CD14-positive monocyte (primary cell): ENCODE measurements at regions not wholly inside any gene's neighbourhood (a gene's known extent, or its start where the extent isn't known, plus 50 kb on each side); places are given as distances from the start of the nearest gene placed in this dataset.

ENCODE experiments used
- DNase-seq, 3 donors: peaks; one replicate each; pipeline ENCODE4 v3.0.0-alpha.2; 2011 to 2022
- H2AFZ ChIP-seq: 2 replicates; pipeline ENCODE4 v1.6.0; 2012; ENCODE audit warnings: mild to moderate bottlenecking, low read depth, low read length, inconsistent platforms; ENCODE audit not compliant: insufficient read depth, poor library complexity, severe bottlenecking
- H3K27ac ChIP-seq, 2 donors: 1 replicate in 1 of 2; 2 replicates in 1 of 2; pipeline ENCODE4 v1.5.1; 2012 to 2013; ENCODE audit warnings: low read length in 2 of 2, control low read depth in 1 of 2, inconsistent platforms in 1 of 2, low read depth in 1 of 2, mild to moderate bottlenecking in 1 of 2
- H3K27me3 ChIP-seq, 2 donors: one replicate each; pipeline versions ENCODE4 v1.6.0 to v1.6.1; 2011 to 2013; ENCODE audit warnings: low read length in 2 of 2; ENCODE audit not compliant: control insufficient read depth in 2 of 2, insufficient read depth in 2 of 2
- H3K36me3 ChIP-seq, 2 donors: replicated peaks in 1 of 2; 1 replicate in 1 of 2; 2 replicates in 1 of 2; pipeline versions ENCODE4 v1.5.1 to v1.6.1; 2012 to 2013; ENCODE audit warnings: low read length in 2 of 2, control low read depth in 1 of 2, inconsistent platforms in 1 of 2, mild to moderate bottlenecking in 1 of 2; ENCODE audit not compliant: insufficient read depth in 2 of 2, control insufficient read depth in 1 of 2
- H3K4me1 ChIP-seq, 2 donors: 1 replicate in 1 of 2; 2 replicates in 1 of 2; pipeline versions ENCODE4 v1.5.1 to v1.6.1; 2012 to 2013; ENCODE audit warnings: low read length in 2 of 2, control low read depth in 1 of 2, inconsistent platforms in 1 of 2, mild to moderate bottlenecking in 1 of 2, moderate library complexity in 1 of 2; ENCODE audit not compliant: insufficient read depth in 2 of 2, control insufficient read depth in 1 of 2
- H3K4me2 ChIP-seq: replicated peaks from 2 replicates; pipeline ENCODE3; 2012; ENCODE audit warnings: low read length, moderate library complexity, mild to moderate bottlenecking; ENCODE audit not compliant: poor library complexity, severe bottlenecking; ENCODE audit errors: extremely low read depth
- H3K4me3 ChIP-seq, 3 experiments: fragments of 200-600 bp in 1 of 3; sonication (generic) in 1 of 3; replicated peaks in 1 of 3; 1 replicate in 2 of 3; 2 replicates in 1 of 3; pipeline ENCODE4 v1.5.1; 2011 to 2013; ENCODE audit warnings: low read length in 3 of 3, mild to moderate bottlenecking in 3 of 3, control low read depth in 2 of 3, low read depth in 2 of 3, inconsistent platforms in 1 of 3, moderate library complexity in 1 of 3
- H3K79me2 ChIP-seq: 2 replicates; pipeline ENCODE4 v1.6.0; 2012; ENCODE audit warnings: mild to moderate bottlenecking, control low read depth, inconsistent platforms, low read length, moderate library complexity; ENCODE audit not compliant: insufficient read depth
- H3K9ac ChIP-seq: 2 replicates; pipeline ENCODE4 v1.6.0; 2017; ENCODE audit warnings: low read length, mild to moderate bottlenecking; ENCODE audit not compliant: insufficient read depth, poor library complexity, severe bottlenecking
- H3K9me3 ChIP-seq, 2 donors: replicated peaks in 1 of 2; 1 replicate in 1 of 2; 2 replicates in 1 of 2; pipeline versions ENCODE4 v1.5.1 to v1.6.1; 2012 to 2013; ENCODE audit warnings: low read length in 2 of 2, control low read depth in 1 of 2; ENCODE audit not compliant: control insufficient read depth in 1 of 2, insufficient read depth in 1 of 2
- H4K20me1 ChIP-seq: 2 replicates; pipeline ENCODE4 v1.6.0; 2012; ENCODE audit warnings: mild to moderate bottlenecking, low read length, control low read depth, moderate library complexity; ENCODE audit not compliant: insufficient read depth
- H3K27ac Mint-ChIP-seq, 7 donors: one replicate each; pipeline ENCODE4 v1.8.0; 2020; ENCODE audit warnings: mild to moderate bottlenecking in 7 of 7, mixed read lengths in 7 of 7, moderate library complexity in 6 of 7, inconsistent platforms in 2 of 7
- H3K27me3 Mint-ChIP-seq, 3 donors: one replicate each; pipeline ENCODE4 v1.8.0; 2021 to 2022; ENCODE audit warnings: low read depth in 3 of 3, mild to moderate bottlenecking in 3 of 3, mixed read lengths in 3 of 3, moderate library complexity in 3 of 3, inconsistent platforms in 1 of 3
- H3K36me3 Mint-ChIP-seq, 2 donors: one replicate each; pipeline ENCODE4 v1.8.0; 2020; ENCODE audit warnings: mixed read lengths in 2 of 2, inconsistent platforms in 1 of 2, mild to moderate bottlenecking in 1 of 2
- H3K4me1 Mint-ChIP-seq: one replicate; pipeline ENCODE4 v1.8.0; 2020; ENCODE audit warnings: mild to moderate bottlenecking, mixed read lengths
- H3K4me3 Mint-ChIP-seq, 2 donors: one replicate each; pipeline ENCODE4 v1.8.0; 2020; ENCODE audit warnings: mild to moderate bottlenecking in 2 of 2, mixed read lengths in 2 of 2, moderate library complexity in 1 of 2
- H3K9me3 Mint-ChIP-seq, 7 donors: one replicate each; pipeline ENCODE4 v1.8.0; 2020 to 2022; ENCODE audit warnings: mixed read lengths in 7 of 7, mild to moderate bottlenecking in 6 of 7, moderate library complexity in 6 of 7, inconsistent platforms in 2 of 7
- CTCF ChIP-seq: fragments of 200-600 bp; IDR thresholded peaks from one replicate; pipeline ENCODE4 v1.8.0; 2022; ENCODE audit warnings: antibody characterized with exemption, mild to moderate bottlenecking
- WGBS: methylation state at CpG from one replicate; pipeline ENCODE4 v1.1.5; 2013; ENCODE audit warnings: missing lambda C conversion rate; ENCODE audit not compliant: insufficient coverage; 5-methylcytosine and 5-hydroxymethylcytosine counted together
- intact Hi-C, 2 donors: fragments of 100-400 bp; cut with micrococcal nuclease; formaldehyde crosslinking; loops; one replicate each; pipeline versions ENCODE4 v1.15.0 to v1.15.1; 2023

GRCh38 chr4:10856271-10856782 lies 171.8 kb upstream of the CLNK start:
- H3K9me3 Mint-ChIP-seq = peaks cover 4 to 16% (median 13%) of the 10 kb centered on the region in 7 donors
- no peak overlapping the region for H2AFZ ChIP-seq
- intact Hi-C loops = no loop called here
- H3K4me1 Mint-ChIP-seq = no peaks in the 10 kb centered on the region
- no peaks in the 10 kb centered on the region for H4K20me1 ChIP-seq
- H3K27ac ChIP-seq = no peak overlapping the region
- no peaks in the 10 kb centered on the region for H3K27me3 ChIP-seq
- no peak overlapping the region for H3K4me2 ChIP-seq
- H3K36me3 ChIP-seq = no peaks in the 10 kb centered on the region
- DNase-seq = no peak
- H3K27ac Mint-ChIP-seq = no peak overlapping the region
- H3K36me3 Mint-ChIP-seq = no peaks in the 10 kb centered on the region
- no peaks in the 10 kb centered on the region for H3K4me1 ChIP-seq
- peaks cover 12 to 16% of the 10 kb centered on the region in 2 donors for H3K9me3 ChIP-seq
- H3K4me3 ChIP-seq = no peak overlapping the region
- no peaks in the 10 kb centered on the region for H3K27me3 Mint-ChIP-seq
- no peak overlapping the region for H3K4me3 Mint-ChIP-seq
- no peaks in the 10 kb centered on the region for H3K79me2 ChIP-seq
- no peak for TF ChIP-seq CTCF
- no peak overlapping the region for H3K9ac ChIP-seq

- no peak overlapping the region for H3K4me3 ChIP-seq
- 100% methylated on average over 2 of the region's 2 CpGs for WGBS
- Mint-ChIP-seq H3K36me3 (no peaks in the 10 kb centered on the region), H3K27ac (no peak overlapping the region), H3K9me3 (peaks cover 5 to 17% (median 11%) of the 10 kb centered on the region in 7 donors), H3K4me3 (no peak overlapping the region), H3K4me1 (no peaks in the 10 kb centered on the region), H3K27me3 (peaks cover 0 to 2% (median 1%) of the 10 kb centered on the region in 3 donors)
- no peaks in the 10 kb centered on the region for H4K20me1 ChIP-seq
- H3K4me2 ChIP-seq = no peak overlapping the region
- no peaks in the 10 kb centered on the region for H3K4me1 ChIP-seq
- no peak for DNase-seq
- intact Hi-C loops = no loop called here
- H3K9ac ChIP-seq = no peak overlapping the region
- H3K9me3 ChIP-seq = peaks cover 12 to 16% of the 10 kb centered on the region in 2 donors
- no peak overlapping the region for H2AFZ ChIP-seq
- no peaks in the 10 kb centered on the region for H3K79me2 ChIP-seq
- no peaks in the 10 kb centered on the region for H3K27me3 ChIP-seq
- no peak overlapping the region for H3K27ac ChIP-seq
- no peak for TF ChIP-seq CTCF
- H3K36me3 ChIP-seq = no peaks in the 10 kb centered on the region
Measured at GRCh38 chr4:10853196-10853595, 168.6 kb upstream of the CLNK start.
